Ovary (tissue), 7 donors: ENCODE measurements at regions not wholly inside any gene's neighbourhood (a gene's known extent, or its start where the extent isn't known, plus 50 kb on each side); places are given as distances from the start of the nearest gene placed in this dataset.

Experiments used
- DNase-seq, 5 donors: peaks; one replicate each; pipeline ENCODE4 v3.0.0-alpha.2; 2019 to 2020
- H3K27ac ChIP-seq, 2 donors: fragments of 200-600 bp; one replicate each; pipeline versions ENCODE4 v1.5.1 to v1.8.0; 2019 to 2022
- H3K27me3 ChIP-seq: fragments of 200-600 bp; one replicate; pipeline ENCODE4 v1.8.0; 2022
- H3K36me3 ChIP-seq: fragments of 200-600 bp; sonication (generic); one replicate; pipeline ENCODE4 v1.5.1; 2019
- H3K4me1 ChIP-seq: one replicate; pipeline ENCODE4 v1.8.1; 2013; ENCODE audit warnings: mild to moderate bottlenecking, moderate library complexity; ENCODE audit not compliant: insufficient read depth
- H3K4me3 ChIP-seq: fragments of 200-600 bp; sonication (generic); one replicate; pipeline ENCODE4 v1.5.1; 2017
- H3K9me3 ChIP-seq, 2 donors: fragments of 200-600 bp in 1 of 2; sonication (generic) in 1 of 2; one replicate each; pipeline versions ENCODE4 v1.5.1 to v1.8.1; 2013 to 2019; ENCODE audit warnings: mild to moderate bottlenecking in 1 of 2, moderate library complexity in 1 of 2
- EP300 ChIP-seq: sonication (generic); formaldehyde crosslinking; IDR thresholded peaks from one replicate; pipeline ENCODE4 v1.6.1; 2017; ENCODE audit warnings: antibody characterized with exemption
- POLR2A ChIP-seq: fragments of 450-650 bp; IDR thresholded peaks from one replicate; pipeline ENCODE4 v1.6.1; 2017; ENCODE audit warnings: antibody characterized with exemption, mild to moderate bottlenecking, moderate library complexity
- WGBS, 3 donors: extraction: QIAGEN DNeasy Blood & Tissue Kit in 1 of 3; methylation state at CpG; one replicate each; pipeline versions ENCODE4 v1.1.5 to v1.1.7; 2013 to 2017; 5-methylcytosine and 5-hydroxymethylcytosine counted together
- intact Hi-C, 4 donors: fragments of 100-400 bp; cut with DNase I; formaldehyde crosslinking; loops; one replicate each; pipeline versions ENCODE4 v1.11.0 to v1.15.1; 2022 to 2023
- TF ChIP-seq, protein P1 (sequence below), 3 donors: fragments of 450-650 bp in 2 of 3; fragments of 200-600 bp in 1 of 3; IDR thresholded peaks; one replicate each; pipeline versions ENCODE4 v1.5.1 to v1.8.0; 2016 to 2022; ENCODE audit warnings: antibody characterized with exemption in 3 of 3, mild to moderate bottlenecking in 1 of 3
- donor health status: DM: no; HTN: no; CAD: no; lungs with moderate emphysema.
- donor health status: DM: no; HTN: no; CAD: no.
- donor health status: Bipolar disorder and iron deficiency.
- donor health status: DM: no; HTN: no; CAD: no.
- donor health status: DM: yes; HTN: yes; CAD: no.

DNA sequence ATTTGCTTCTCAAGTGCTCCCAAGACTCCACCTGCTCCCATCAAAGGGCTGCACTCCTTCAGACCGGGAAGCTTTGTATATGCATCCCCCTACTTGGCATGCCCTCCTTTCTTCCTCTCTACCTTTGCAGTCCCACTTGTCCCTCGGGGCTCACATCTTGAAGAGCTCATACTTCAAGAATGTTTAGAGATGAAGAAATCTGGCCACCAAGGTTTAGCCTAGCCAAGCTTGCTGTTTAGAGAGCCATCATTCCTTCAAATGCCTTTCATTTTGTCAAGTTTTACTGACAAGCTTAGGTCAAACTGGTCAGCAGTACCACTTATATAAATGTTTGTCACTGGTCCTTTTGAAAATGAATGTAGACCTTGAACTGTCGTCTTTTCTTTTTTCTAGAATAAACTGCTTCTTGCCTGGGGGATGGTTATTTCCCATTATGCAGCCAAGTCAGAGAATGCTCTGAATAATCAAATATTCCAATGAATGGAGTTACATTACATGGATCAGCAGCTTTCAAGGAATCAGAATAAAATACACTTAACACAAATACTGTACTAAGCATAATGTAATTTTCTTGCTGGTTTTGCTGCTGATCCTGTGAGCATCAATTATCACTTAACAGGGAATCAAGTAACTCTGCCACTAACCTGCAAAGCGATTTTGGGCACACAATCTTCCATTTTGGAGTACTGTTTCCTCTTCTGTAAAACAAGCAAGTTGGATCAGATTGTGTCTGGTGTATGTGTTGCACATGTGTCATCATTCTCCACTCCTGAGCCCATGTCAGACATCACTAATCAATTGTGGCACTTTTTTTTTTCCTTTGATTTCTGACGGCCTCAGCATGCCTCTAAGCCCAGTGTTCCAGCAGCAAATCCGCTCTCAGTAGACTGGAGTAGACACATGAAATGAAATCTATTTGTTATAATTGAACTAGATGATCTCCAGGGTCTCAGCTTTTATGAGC lies 357.9 kb downstream of the PTEN start:
- Histone ChIP-seq H3K36me3 (no peaks in the 10 kb centered on the region), H3K4me1 (peaks cover 11% of the 10 kb centered on the region), H3K4me3 (no peak overlapping the region), H3K27ac (no peak overlapping the region), H3K9me3 (no peaks in the 10 kb centered on the region), H3K27me3 (no peaks in the 10 kb centered on the region)
- DNase-seq, result no peak
- intact Hi-C loops, result no loop called here
- 77 to 85% (median 82%) methylated on average over 6 of the region's 6 CpGs for WGBS, 3 donors
- TF ChIP-seq EP300, result no peak
- TF ChIP-seq POLR2A, result no peak
- TF ChIP-seq, protein P1, sequence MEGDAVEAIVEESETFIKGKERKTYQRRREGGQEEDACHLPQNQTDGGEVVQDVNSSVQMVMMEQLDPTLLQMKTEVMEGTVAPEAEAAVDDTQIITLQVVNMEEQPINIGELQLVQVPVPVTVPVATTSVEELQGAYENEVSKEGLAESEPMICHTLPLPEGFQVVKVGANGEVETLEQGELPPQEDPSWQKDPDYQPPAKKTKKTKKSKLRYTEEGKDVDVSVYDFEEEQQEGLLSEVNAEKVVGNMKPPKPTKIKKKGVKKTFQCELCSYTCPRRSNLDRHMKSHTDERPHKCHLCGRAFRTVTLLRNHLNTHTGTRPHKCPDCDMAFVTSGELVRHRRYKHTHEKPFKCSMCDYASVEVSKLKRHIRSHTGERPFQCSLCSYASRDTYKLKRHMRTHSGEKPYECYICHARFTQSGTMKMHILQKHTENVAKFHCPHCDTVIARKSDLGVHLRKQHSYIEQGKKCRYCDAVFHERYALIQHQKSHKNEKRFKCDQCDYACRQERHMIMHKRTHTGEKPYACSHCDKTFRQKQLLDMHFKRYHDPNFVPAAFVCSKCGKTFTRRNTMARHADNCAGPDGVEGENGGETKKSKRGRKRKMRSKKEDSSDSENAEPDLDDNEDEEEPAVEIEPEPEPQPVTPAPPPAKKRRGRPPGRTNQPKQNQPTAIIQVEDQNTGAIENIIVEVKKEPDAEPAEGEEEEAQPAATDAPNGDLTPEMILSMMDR (IDR thresholded peaks at IDR 0.05), result no peak

DNA sequence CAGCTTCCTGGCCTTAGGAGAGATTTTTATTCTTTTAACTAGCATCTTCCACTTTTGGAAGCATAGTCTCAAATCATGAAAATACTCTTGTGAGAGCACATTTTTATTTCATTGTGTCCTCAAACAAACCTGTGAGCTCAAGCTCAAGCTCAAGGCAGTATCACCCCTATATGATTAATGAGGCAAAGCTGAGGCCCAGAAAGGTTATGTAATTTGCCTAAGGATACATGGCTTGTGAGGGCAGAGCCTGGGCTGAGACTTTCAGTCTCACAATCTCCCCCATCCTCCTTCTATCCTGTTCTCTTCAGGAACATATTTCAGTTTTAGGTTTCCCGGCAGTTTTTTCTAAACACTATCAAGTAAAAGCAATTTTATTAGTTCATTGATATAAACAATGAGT lies 359.5 kb downstream of the PTEN start:
- H3K27me3 ChIP-seq, result no peaks in the 10 kb centered on the region
- no peak overlapping the region for H3K27ac ChIP-seq
- no peaks in the 10 kb centered on the region for H3K9me3 ChIP-seq
- TF ChIP-seq EP300 (no peak), POLR2A (no peak)
- TF ChIP-seq, protein P1 (IDR thresholded peaks at IDR 0.05), result no peak
- no peak overlapping the region for H3K4me3 ChIP-seq
- H3K36me3 ChIP-seq, result no peaks in the 10 kb centered on the region
- DNase-seq, result no peak
- H3K4me1 ChIP-seq, result peaks cover 16% of the 10 kb centered on the region
- 19 to 28% (median 26%) methylated on average over 1 of the region's 1 CpG for WGBS, 3 donors
- intact Hi-C loops, result no loop called here
